H9 (cell line): ENCODE measurements at regions not wholly inside any gene's neighbourhood (a gene's known extent, or its start where the extent isn't known, plus 50 kb on each side); places are given as distances from the start of the nearest gene placed in this dataset.

Source experiments
- DNase-seq: peaks from one replicate; pipeline ENCODE4 v3.0.0-alpha.2; 2017
- H2AFZ ChIP-seq: one replicate; pipeline ENCODE4 v1.6.1; 2013; ENCODE audit warnings: mild to moderate bottlenecking, low read length, control low read depth, moderate library complexity
- H2AK5ac ChIP-seq: 2 replicates; pipeline ENCODE4 v1.6.1; 2013; ENCODE audit warnings: low read length, control low read depth, mixed read lengths; ENCODE audit not compliant: insufficient read length
- H2BK120ac ChIP-seq: one replicate; pipeline ENCODE4 v1.6.1; 2013; ENCODE audit warnings: low read depth, mild to moderate bottlenecking, low read length, control low read depth, inconsistent platforms; ENCODE audit not compliant: poor library complexity, severe bottlenecking
- H2BK12ac ChIP-seq: 2 replicates; pipeline ENCODE4 v1.6.1; 2013; ENCODE audit warnings: low read length, control low read depth, mixed read lengths, low read depth; ENCODE audit not compliant: insufficient read length
- H2BK15ac ChIP-seq: 2 replicates; pipeline ENCODE4 v1.6.1; 2013; ENCODE audit warnings: low read depth, low read length, control low read depth
- H2BK20ac ChIP-seq: one replicate; pipeline ENCODE4 v1.6.1; 2013; ENCODE audit warnings: low read depth, mild to moderate bottlenecking, low read length, control low read depth, inconsistent platforms; ENCODE audit not compliant: poor library complexity, severe bottlenecking
- H2BK5ac ChIP-seq: 2 replicates; pipeline ENCODE4 v1.6.1; 2013; ENCODE audit warnings: low read length, control low read depth, mixed read lengths; ENCODE audit not compliant: insufficient read length
- H3K14ac ChIP-seq: 2 replicates; pipeline ENCODE4 v1.6.1; 2013; ENCODE audit warnings: low read length, control low read depth; ENCODE audit not compliant: insufficient read depth
- H3K18ac ChIP-seq: 2 replicates; pipeline ENCODE4 v1.6.1; 2013; ENCODE audit warnings: low read depth, mild to moderate bottlenecking, mixed read lengths, low read length, control low read depth; ENCODE audit not compliant: insufficient read length
- H3K23ac ChIP-seq: 2 replicates; pipeline ENCODE4 v1.6.1; 2013; ENCODE audit warnings: low read length, control low read depth, mixed read lengths, low read depth; ENCODE audit not compliant: insufficient read length
- H3K23me2 ChIP-seq: 2 replicates; pipeline ENCODE4 v1.6.1; 2013; ENCODE audit warnings: low read depth, mild to moderate bottlenecking, mixed read lengths, low read length, control low read depth; ENCODE audit not compliant: insufficient read length, poor library complexity, severe bottlenecking
- H3K27ac ChIP-seq: 2 replicates; pipeline ENCODE4 v1.5.1; 2013; ENCODE audit warnings: low read length, control low read depth, mixed read lengths, low read depth; ENCODE audit not compliant: insufficient read length
- H3K27me3 ChIP-seq: 2 replicates; pipeline ENCODE4 v1.6.1; 2013; ENCODE audit warnings: low read length, control low read depth, inconsistent platforms; ENCODE audit not compliant: insufficient read depth
- H3K4ac ChIP-seq: 2 replicates; pipeline ENCODE4 v1.6.1; 2013; ENCODE audit warnings: low read depth, mild to moderate bottlenecking, control low read depth, inconsistent platforms, low read length, moderate library complexity
- H3K4me1 ChIP-seq: 2 replicates; pipeline ENCODE4 v1.6.1; 2013; ENCODE audit warnings: low read length, control low read depth, inconsistent platforms; ENCODE audit not compliant: insufficient read depth
- H3K4me2 ChIP-seq: 2 replicates; pipeline ENCODE4 v1.6.1; 2013; ENCODE audit warnings: low read length, control low read depth, mixed read lengths; ENCODE audit not compliant: insufficient read length, insufficient read depth
- H3K56ac ChIP-seq: 2 replicates; pipeline ENCODE4 v1.6.1; 2013; ENCODE audit warnings: low read depth, mild to moderate bottlenecking, mixed read lengths, low read length, control low read depth; ENCODE audit not compliant: insufficient read length
- H3K79me1 ChIP-seq: 2 replicates; pipeline ENCODE4 v1.6.1; 2013; ENCODE audit warnings: low read depth, mild to moderate bottlenecking, moderate library complexity, low read length, control low read depth, inconsistent platforms; ENCODE audit not compliant: insufficient read depth, poor library complexity, severe bottlenecking
- H3K79me2 ChIP-seq: 2 replicates; pipeline ENCODE4 v1.6.1; 2013; ENCODE audit warnings: low read length, control low read depth, inconsistent platforms; ENCODE audit not compliant: insufficient read depth
- H3K9ac ChIP-seq: 2 replicates; pipeline ENCODE4 v1.6.1; 2013; ENCODE audit warnings: low read length, control low read depth, mixed read lengths; ENCODE audit not compliant: insufficient read length; ENCODE audit errors: extremely low read depth
- H3K9me3 ChIP-seq: one replicate; pipeline ENCODE4 v1.6.1; 2013; ENCODE audit warnings: low read depth, low read length, inconsistent platforms; ENCODE audit not compliant: control insufficient read depth
- H3T11ph ChIP-seq: one replicate; pipeline ENCODE4 v1.6.1; 2013; ENCODE audit warnings: mild to moderate bottlenecking, low read length, control low read depth, inconsistent platforms
- H4K20me1 ChIP-seq: one replicate; pipeline ENCODE4 v1.6.1; 2013; ENCODE audit not compliant: control insufficient read depth, insufficient read length, insufficient read depth
- H4K5ac ChIP-seq: 2 replicates; pipeline ENCODE4 v1.6.1; 2013; ENCODE audit warnings: low read depth, mild to moderate bottlenecking, mixed read lengths, low read length, control low read depth; ENCODE audit not compliant: insufficient read length
- H4K8ac ChIP-seq: replicated peaks from 2 replicates; pipeline ENCODE4 v1.6.1; 2013; ENCODE audit warnings: low read length, control low read depth, mixed read lengths, low read depth; ENCODE audit not compliant: insufficient read length
- H4K91ac ChIP-seq: 2 replicates; pipeline ENCODE4 v1.6.1; 2013; ENCODE audit warnings: low read depth, mild to moderate bottlenecking, moderate library complexity, mixed read lengths, low read length, control low read depth; ENCODE audit not compliant: insufficient read length
- H3K27ac Mint-ChIP-seq, 3 experiments: 2 replicates in 2 of 3; 3 replicates in 1 of 3; pipeline ENCODE4 v1.8.0; 2020 to 2021; ENCODE audit warnings: mixed read lengths in 3 of 3, mild to moderate bottlenecking in 1 of 3, moderate library complexity in 1 of 3
- H3K27me3 Mint-ChIP-seq: 2 replicates; pipeline ENCODE4 v1.8.0; 2021; ENCODE audit warnings: low read depth, mild to moderate bottlenecking, moderate library complexity, mixed read lengths
- H3K36me3 Mint-ChIP-seq, 3 experiments: 2 replicates in 2 of 3; 3 replicates in 1 of 3; pipeline ENCODE4 v1.8.0; 2020 to 2021; ENCODE audit warnings: low read depth in 3 of 3, mixed read lengths in 3 of 3; ENCODE audit not compliant: insufficient read depth in 1 of 3
- H3K4me1 Mint-ChIP-seq, 2 experiments: 2 replicates each; pipeline ENCODE4 v1.8.0; 2020; ENCODE audit warnings: mixed read lengths in 2 of 2
- H3K4me3 Mint-ChIP-seq, 2 experiments: 2 replicates in 1 of 2; 3 replicates in 1 of 2; pipeline ENCODE4 v1.8.0; 2020 to 2021; ENCODE audit warnings: mild to moderate bottlenecking in 2 of 2, mixed read lengths in 2 of 2, moderate library complexity in 1 of 2
- H3K9me3 Mint-ChIP-seq, 2 experiments: 2 replicates in 1 of 2; 3 replicates in 1 of 2; pipeline ENCODE4 v1.8.0; 2020; ENCODE audit warnings: mild to moderate bottlenecking in 2 of 2, mixed read lengths in 2 of 2, moderate library complexity in 1 of 2
- WGBS: extraction: QIAGEN DNeasy Blood & Tissue Kit; methylation state at CpG from one replicate; pipeline ENCODE4 v1.1.7; 2013; ENCODE audit warnings: missing lambda C conversion rate, low lambda C conversion rate, mixed read lengths; ENCODE audit not compliant: insufficient read length; ENCODE audit errors: extremely low coverage; 5-methylcytosine and 5-hydroxymethylcytosine counted together
- TF ChIP-seq, protein P1 (sequence below): fragments of 200-600 bp; sonication (generic); conservative IDR thresholded peaks from 3 replicates; pipeline ENCODE4 v1.8.0; 2021; ENCODE audit warnings: antibody characterized with exemption, mild to moderate bottlenecking

GRCh38 chrX:127030016-127030748 is 210.7 kb downstream of the PRR32 start:
- H3K9me3 Mint-ChIP-seq, result peaks cover 5 to 41% of the 10 kb centered on the region in 2 experiments; a peak in 4 of 5 replicates
- no peak overlapping the region for H3K27ac ChIP-seq
- H4K8ac ChIP-seq, result no peak overlapping the region

More at GRCh38 chrX:127030016-127030748, 210.7 kb downstream of the PRR32 start:
- H3K79me2 ChIP-seq, result no peaks in the 10 kb centered on the region
- no peak overlapping the region for H2AK5ac ChIP-seq
- no peak overlapping the region for H2BK20ac ChIP-seq
- H3K18ac ChIP-seq, result no peak overlapping the region
- no peak overlapping the region for H2BK120ac ChIP-seq
- Mint-ChIP-seq H3K4me3 (no peak overlapping the region), H3K4me1 (0 out of 4 replicates have a peak, but pooled peaks cover 0 to under 1% of the 10 kb centered on the region in 2 experiments), H3K36me3 (0 out of 7 replicates have a peak, but pooled peaks cover 0 to 3% (median 0%) of the 10 kb centered on the region in 3 experiments), H3K27ac (no peak overlapping the region), H3K27me3 (no peaks in the 10 kb centered on the region)
- H3K23me2 ChIP-seq, result no peaks in the 10 kb centered on the region
- H3K56ac ChIP-seq, result no peak overlapping the region
- no CpG with 5 or more reads among the region's 5 CpGs for WGBS
- no peak overlapping the region for H2AFZ ChIP-seq
- H3T11ph ChIP-seq, result no peak overlapping the region
- H3K4me1 ChIP-seq, result no peaks in the 10 kb centered on the region
- no peak overlapping the region for H2BK5ac ChIP-seq
- H3K79me1 ChIP-seq, result no peaks in the 10 kb centered on the region
- H3K9ac ChIP-seq, result no peak overlapping the region
- no peak overlapping the region for H3K4me2 ChIP-seq
- H3K4ac ChIP-seq, result no peak overlapping the region
- no peak for DNase-seq
- H3K14ac ChIP-seq, result no peak overlapping the region
- no peak overlapping the region for H2BK12ac ChIP-seq
- no peaks in the 10 kb centered on the region for H4K20me1 ChIP-seq
- H3K9me3 ChIP-seq, result no peaks in the 10 kb centered on the region
- H4K5ac ChIP-seq, result no peak overlapping the region
- no peak overlapping the region for H3K23ac ChIP-seq
- no peaks in the 10 kb centered on the region for H3K27me3 ChIP-seq
- H2BK15ac ChIP-seq, result no peak overlapping the region
- TF ChIP-seq, protein P1, sequence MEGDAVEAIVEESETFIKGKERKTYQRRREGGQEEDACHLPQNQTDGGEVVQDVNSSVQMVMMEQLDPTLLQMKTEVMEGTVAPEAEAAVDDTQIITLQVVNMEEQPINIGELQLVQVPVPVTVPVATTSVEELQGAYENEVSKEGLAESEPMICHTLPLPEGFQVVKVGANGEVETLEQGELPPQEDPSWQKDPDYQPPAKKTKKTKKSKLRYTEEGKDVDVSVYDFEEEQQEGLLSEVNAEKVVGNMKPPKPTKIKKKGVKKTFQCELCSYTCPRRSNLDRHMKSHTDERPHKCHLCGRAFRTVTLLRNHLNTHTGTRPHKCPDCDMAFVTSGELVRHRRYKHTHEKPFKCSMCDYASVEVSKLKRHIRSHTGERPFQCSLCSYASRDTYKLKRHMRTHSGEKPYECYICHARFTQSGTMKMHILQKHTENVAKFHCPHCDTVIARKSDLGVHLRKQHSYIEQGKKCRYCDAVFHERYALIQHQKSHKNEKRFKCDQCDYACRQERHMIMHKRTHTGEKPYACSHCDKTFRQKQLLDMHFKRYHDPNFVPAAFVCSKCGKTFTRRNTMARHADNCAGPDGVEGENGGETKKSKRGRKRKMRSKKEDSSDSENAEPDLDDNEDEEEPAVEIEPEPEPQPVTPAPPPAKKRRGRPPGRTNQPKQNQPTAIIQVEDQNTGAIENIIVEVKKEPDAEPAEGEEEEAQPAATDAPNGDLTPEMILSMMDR, result no peak
- no peak overlapping the region for H4K91ac ChIP-seq
